SK-N-SH (cell line): ENCODE measurements at regions not wholly inside any gene's neighbourhood (a gene's known extent, or its start where the extent isn't known, plus 50 kb on each side); places are given as distances from the start of the nearest gene placed in this dataset.

Source experiments
- CTCF ChIA-PET: fragments of 300-600, 350-600 bp; formaldehyde crosslinking; extraction: SDS; loops from one replicate; lab custom pipeline; 2021; lab: Yijun Ruan, JAX
- POLR2A ChIA-PET: fragments of 350-600 bp; sonication (Branson Sonifier 250); formaldehyde crosslinking; extraction: SDS; loops from one replicate; lab custom pipeline; 2020; ENCODE audit warnings: antibody characterized with exemption, inconsistent platforms; lab: Yijun Ruan, JAX
- DNase-seq: peaks from one replicate; pipeline ENCODE4 v3.0.0; 2012
- H2AFZ ChIP-seq: fragments of 200-600 bp; sonication (generic); 2 replicates; pipeline ENCODE4 v1.8.1; 2016; ENCODE audit warnings: antibody characterized with exemption, mild to moderate bottlenecking, low read depth
- H3F3A ChIP-seq: fragments of 200-600 bp; sonication (generic); replicated peaks from 2 replicates; pipeline ENCODE3; 2016; ENCODE audit warnings: antibody characterized with exemption, mild to moderate bottlenecking; ENCODE audit not compliant: insufficient read depth
- H3K27ac ChIP-seq, 2 experiments: fragments of 200-500 bp in 1 of 2; fragments of 200-600 bp in 1 of 2; sonication (Bioruptor generic) in 1 of 2; sonication (generic), shearing (Covaris generic) in 1 of 2; 2 replicates each; pipeline versions ENCODE4 v1.5.1 to v1.6.1; 2014 to 2016; ENCODE audit warnings: low read depth in 2 of 2, inconsistent platforms in 1 of 2, low read length in 1 of 2, mild to moderate bottlenecking in 1 of 2, mixed read lengths in 1 of 2
- H3K27me3 ChIP-seq: fragments of 200-600 bp; sonication (generic), shearing (Covaris generic); 2 replicates; pipeline ENCODE4 v1.6.1; 2016; ENCODE audit warnings: mixed run types; ENCODE audit not compliant: insufficient read depth
- H3K36me3 ChIP-seq, 2 experiments: fragments of 200-500 bp in 1 of 2; fragments of 200-600 bp in 1 of 2; sonication (Bioruptor generic) in 1 of 2; sonication (generic) in 1 of 2; replicated peaks in 1 of 2; 2 replicates each; pipeline versions ENCODE3 to v1.5.1; 2014 to 2016; ENCODE audit warnings: low read length in 1 of 2, mild to moderate bottlenecking in 1 of 2; ENCODE audit not compliant: insufficient read depth in 2 of 2, control insufficient read depth in 1 of 2
- H3K4me1 ChIP-seq, 2 experiments: fragments of 200-500 bp in 1 of 2; fragments of 200-600 bp in 1 of 2; sonication (Bioruptor generic) in 1 of 2; sonication (generic), shearing (Covaris generic) in 1 of 2; 2 replicates each; pipeline versions ENCODE4 v1.5.1 to v1.6.1; 2014 to 2016; ENCODE audit warnings: low read depth in 1 of 2, low read length in 1 of 2, mixed run types in 1 of 2; ENCODE audit not compliant: insufficient read depth in 2 of 2, control insufficient read depth in 1 of 2
- H3K4me2 ChIP-seq: fragments of 200-600 bp; sonication (generic), shearing (Covaris generic); 2 replicates; pipeline ENCODE4 v1.6.1; 2017; ENCODE audit warnings: mixed run types
- H3K4me3 ChIP-seq, 2 experiments: fragments of 200-500 bp in 1 of 2; fragments of 200-600 bp in 1 of 2; sonication (Bioruptor generic) in 1 of 2; sonication (generic), shearing (Covaris generic) in 1 of 2; 2 replicates each; pipeline versions ENCODE4 v1.5.1 to v1.8.1; 2014 to 2016; ENCODE audit warnings: low read depth in 2 of 2, inconsistent platforms in 1 of 2, low read length in 1 of 2, mild to moderate bottlenecking in 1 of 2, mixed read lengths in 1 of 2, moderate library complexity in 1 of 2
- H3K79me2 ChIP-seq: fragments of 200-600 bp; sonication (generic); 2 replicates; pipeline ENCODE4 v1.8.1; 2017; ENCODE audit warnings: mild to moderate bottlenecking; ENCODE audit not compliant: insufficient read depth
- H3K9ac ChIP-seq: fragments of 200-600 bp; sonication (generic); 2 replicates; pipeline ENCODE4 v1.6.1; 2017; ENCODE audit warnings: mixed run types
- H3K9me2 ChIP-seq: fragments of 200-600 bp; sonication (generic); 2 replicates; pipeline ENCODE4 v1.6.1; 2017; ENCODE audit warnings: mixed run types
- H3K9me3 ChIP-seq: fragments of 200-600 bp; sonication (generic); 2 replicates; pipeline ENCODE4 v1.6.1; 2017; ENCODE audit warnings: mixed run types, mild to moderate bottlenecking, moderate library complexity
- H4K20me1 ChIP-seq: fragments of 200-600 bp; sonication (generic); 2 replicates; pipeline ENCODE4 v1.6.1; 2017; ENCODE audit warnings: mild to moderate bottlenecking, mixed run types; ENCODE audit not compliant: insufficient read depth
- CHD2 ChIP-seq: fragments of 150-350 bp; IDR thresholded peaks from 2 replicates; pipeline ENCODE4 v1.6.1; 2018; ENCODE audit warnings: low read length; ENCODE audit not compliant: partially characterized antibody
- CTCF ChIP-seq: fragments of 200-600 bp; sonication (generic); IDR thresholded peaks from 2 replicates; pipeline ENCODE4 v1.6.1; 2017; ENCODE audit warnings: antibody characterized with exemption, mild to moderate bottlenecking, moderate library complexity
- EP300 ChIP-seq, 2 experiments: IDR thresholded peaks; 2 replicates each; pipeline versions ENCODE4 v1.4.0 to v1.6.1; 2012; ENCODE audit warnings: borderline replicate concordance in 1 of 2, low read depth in 1 of 2, low read length in 1 of 2
- EZH2phosphoT487 ChIP-seq: fragments of 200-600 bp; sonication (generic); IDR thresholded peaks from 2 replicates; pipeline ENCODE4 v1.6.1; 2017; ENCODE audit warnings: low read depth, mixed run types, mild to moderate bottlenecking, antibody characterized with exemption, moderate library complexity, borderline replicate concordance
- GATA2 ChIP-seq: sonication (generic); formaldehyde crosslinking; IDR thresholded peaks from 2 replicates; pipeline ENCODE4 v1.5.0; 2020; ENCODE audit warnings: mild to moderate bottlenecking, missing genetic modification reagents
- NRF1 ChIP-seq: IDR thresholded peaks from 2 replicates; pipeline ENCODE4 v1.6.1; 2012; ENCODE audit warnings: low read depth, mild to moderate bottlenecking, low read length
- RAD21 ChIP-seq: IDR thresholded peaks from 2 replicates; pipeline ENCODE4 v1.6.1; 2012; ENCODE audit warnings: mild to moderate bottlenecking, low read length
- RFX5 ChIP-seq: IDR thresholded peaks from 2 replicates; pipeline ENCODE4 v1.6.1; 2012; ENCODE audit warnings: mild to moderate bottlenecking, improper control_type of control experiment, low read length
- SIN3A ChIP-seq: IDR thresholded peaks from 2 replicates; pipeline ENCODE4 v1.6.1; 2012; ENCODE audit warnings: low read depth, mild to moderate bottlenecking, low read length, moderate library complexity, borderline replicate concordance
- TAF1 ChIP-seq: IDR thresholded peaks from 2 replicates; pipeline ENCODE4 v1.6.1; 2012; ENCODE audit warnings: low read depth, mild to moderate bottlenecking, low read length, moderate library complexity, borderline replicate concordance
- TCF12 ChIP-seq: IDR thresholded peaks from 2 replicates; pipeline ENCODE4 v1.4.0; 2012
- TEAD4 ChIP-seq: IDR thresholded peaks from 2 replicates; pipeline ENCODE4 v1.4.0; 2012; ENCODE audit warnings: mild to moderate bottlenecking, borderline replicate concordance; ENCODE audit not compliant: insufficient read depth
- USF1 ChIP-seq: IDR thresholded peaks from 2 replicates; pipeline ENCODE4 v1.4.0; 2012; ENCODE audit warnings: low read depth, borderline replicate concordance
- USF2 ChIP-seq: fragments of 150-350 bp; IDR thresholded peaks from 2 replicates; pipeline ENCODE4 v1.6.1; 2017; ENCODE audit warnings: antibody characterized with exemption, low read length, low read depth, borderline replicate concordance
- YY1 ChIP-seq: IDR thresholded peaks from 2 replicates; pipeline ENCODE4 v1.4.0; 2012; ENCODE audit warnings: low read depth, mild to moderate bottlenecking
- ZBTB33 ChIP-seq: IDR thresholded peaks from 2 replicates; pipeline ENCODE4 v1.4.0; 2012; ENCODE audit warnings: low read depth, borderline replicate concordance
- WGBS: methylation state at CpG from one replicate; pipeline ENCODE4 v1.1.6; 2017; ENCODE audit warnings: low lambda C conversion rate; 5-methylcytosine and 5-hydroxymethylcytosine counted together

DNA sequence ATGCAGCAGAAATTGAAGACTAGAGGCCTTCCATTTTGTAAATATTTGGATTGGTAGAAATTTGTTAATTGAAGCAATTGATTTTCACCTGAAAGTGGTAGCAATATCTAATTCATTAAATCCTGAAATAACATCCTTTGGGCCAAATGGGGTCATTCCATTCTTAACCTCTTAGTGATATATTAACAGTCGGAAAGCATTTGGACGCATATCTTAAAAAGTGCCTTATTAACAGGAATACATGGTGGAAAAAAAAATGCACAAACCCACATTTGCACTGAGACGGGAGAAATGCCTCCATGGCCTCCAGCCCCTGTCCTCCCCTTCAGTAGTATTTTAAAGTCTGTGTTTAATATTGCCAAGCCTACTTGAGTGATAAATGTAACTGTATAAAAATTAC lies 205.5 kb downstream of the TFAP2B start:
- H3F3A ChIP-seq = no peaks in the 10 kb centered on the region
- H3K9ac ChIP-seq = no peak overlapping the region
- no peaks in the 10 kb centered on the region for H3K79me2 ChIP-seq
- TF ChIP-seq EP300 (IDR thresholded peaks at IDR 0.05; ENCODE audit: borderline replicate concordance in 1 of 2, low read depth in 1 of 2, low read length in 1 of 2) (no peak), GATA2 (CRISPR knock-in tag) (no peak), RAD21 (no peak), EZH2phosphoT487 (no peak), TCF12 (no peak), ZBTB33 (no peak), YY1 (no peak), CHD2 (no peak), USF1 (no peak), TEAD4 (no peak), RFX5 (no peak), SIN3A (no peak), TAF1 (no peak), USF2 (no peak), NRF1 (no peak), CTCF (no peak)
- no peak overlapping the region for H3K4me2 ChIP-seq
- H3K4me1 ChIP-seq = peaks cover 0 to 7% of the 10 kb centered on the region in 2 experiments; a peak in 2 of 4 replicates
- H3K36me3 ChIP-seq = no peaks in the 10 kb centered on the region
- H3K4me3 ChIP-seq = no peak overlapping the region
- no peak for DNase-seq
- H3K27ac ChIP-seq = no peak overlapping the region
- WGBS = 83% methylated on average over 3 of the region's 3 CpGs
- no peaks in the 10 kb centered on the region for H3K9me3 ChIP-seq
- no peaks in the 10 kb centered on the region for H3K27me3 ChIP-seq
- ChIA-PET POLR2A (no interaction called here), CTCF (no interaction called here)
- H4K20me1 ChIP-seq = no peaks in the 10 kb centered on the region
- no peak overlapping the region for H2AFZ ChIP-seq
- no peaks in the 10 kb centered on the region for H3K9me2 ChIP-seq
